HEK293 (cell line): ENCODE measurements at regions not wholly inside any gene's neighbourhood (a gene's known extent, or its start where the extent isn't known, plus 50 kb on each side); places are given as distances from the start of the nearest gene placed in this dataset.

Experiments
- CTCF ChIA-PET: fragments of 350-600 bp; formaldehyde crosslinking; extraction: SDS; loops from one replicate; lab custom pipeline; 2021; ENCODE audit warnings: antibody characterized with exemption; lab: Yijun Ruan, JAX
- POLR2A ChIA-PET: fragments of 300-600 bp; formaldehyde crosslinking; extraction: SDS; loops from one replicate; lab custom pipeline; 2020; ENCODE audit warnings: antibody characterized with exemption, inconsistent platforms; lab: Yijun Ruan, JAX
- H3K27ac ChIP-seq: fragments of 200-500 bp; sonication (Bioruptor generic); 2 replicates; pipeline ENCODE4 v1.5.1; 2014; ENCODE audit warnings: low read depth, low read length, control low read depth, inconsistent platforms; ENCODE audit errors: extremely low read depth
- H3K36me3 ChIP-seq, 2 experiments: fragments of 200-500 bp in 1 of 2; sonication (Bioruptor generic) in 1 of 2; 1 replicate in 1 of 2; 2 replicates in 1 of 2; pipeline ENCODE4 v1.5.1; 2014 to 2017; ENCODE audit warnings: inconsistent platforms in 2 of 2, low read length in 2 of 2; ENCODE audit not compliant: control insufficient read depth in 2 of 2, insufficient read depth in 1 of 2
- H3K4me1 ChIP-seq: fragments of 200-500 bp; sonication (Bioruptor generic); 2 replicates; pipeline ENCODE4 v1.5.1; 2014; ENCODE audit warnings: mild to moderate bottlenecking, low read length, inconsistent platforms; ENCODE audit not compliant: control insufficient read depth, insufficient read depth
- H3K4me3 ChIP-seq: 2 replicates; pipeline ENCODE4 v1.5.1; 2011; ENCODE audit warnings: low read depth, mild to moderate bottlenecking, control low read depth, low read length, moderate library complexity
- H3K9me3 ChIP-seq: fragments of 200-500 bp; sonication (Bioruptor generic); 2 replicates; pipeline ENCODE4 v1.5.1; 2014; ENCODE audit warnings: low read depth, low read length, inconsistent platforms; ENCODE audit not compliant: control insufficient read depth, insufficient read depth
- CTCF ChIP-seq: fragments of 450-650 bp; formaldehyde crosslinking; IDR thresholded peaks from 2 replicates; pipeline ENCODE4 v1.5.1; 2016; ENCODE audit warnings: missing biosample characterization, missing genetic modification characterization
- FEZF1 ChIP-seq: fragments of 450-650 bp; formaldehyde crosslinking; IDR thresholded peaks from 2 replicates; pipeline ENCODE4 v1.5.1; 2016; ENCODE audit warnings: missing biosample characterization, missing genetic modification characterization
- GFI1B ChIP-seq: fragments of 450-650 bp; formaldehyde crosslinking; IDR thresholded peaks from 2 replicates; pipeline ENCODE4 v1.5.1; 2016; ENCODE audit warnings: missing biosample characterization, missing genetic modification characterization
- KLF8 ChIP-seq: fragments of 450-650 bp; formaldehyde crosslinking; IDR thresholded peaks from 2 replicates; pipeline ENCODE4 v1.5.1; 2016; ENCODE audit warnings: missing biosample characterization, missing genetic modification characterization
- MZF1 ChIP-seq: fragments of 450-650 bp; formaldehyde crosslinking; IDR thresholded peaks from 2 replicates; pipeline ENCODE4 v1.5.1; 2017; ENCODE audit warnings: missing biosample characterization, missing genetic modification characterization, borderline replicate concordance
- OSR2 ChIP-seq: fragments of 450-650 bp; formaldehyde crosslinking; IDR thresholded peaks from 2 replicates; pipeline ENCODE4 v1.5.1; 2016; ENCODE audit warnings: missing biosample characterization, missing genetic modification characterization
- OVOL3 ChIP-seq: fragments of 450-650 bp; formaldehyde crosslinking; IDR thresholded peaks from 2 replicates; pipeline ENCODE4 v1.5.1; 2016; ENCODE audit warnings: missing biosample characterization, missing genetic modification characterization
- PRDM10 ChIP-seq: fragments of 450-650 bp; formaldehyde crosslinking; IDR thresholded peaks from 2 replicates; pipeline ENCODE4 v1.5.1; 2016; ENCODE audit warnings: missing biosample characterization, missing genetic modification characterization
- PRDM4 ChIP-seq: fragments of 450-650 bp; formaldehyde crosslinking; IDR thresholded peaks from 2 replicates; pipeline ENCODE4 v1.5.1; 2017; ENCODE audit warnings: missing biosample characterization, missing genetic modification characterization
- PRDM6 ChIP-seq: fragments of 450-650 bp; formaldehyde crosslinking; IDR thresholded peaks from 2 replicates; pipeline ENCODE4 v1.5.1; 2017; ENCODE audit warnings: missing biosample characterization, missing genetic modification characterization
- SETDB1 ChIP-seq: IDR thresholded peaks from one replicate; pipeline ENCODE4 v1.6.1; 2017; ENCODE audit warnings: mild to moderate bottlenecking, low read length, moderate library complexity, mixed read lengths; ENCODE audit not compliant: insufficient read length
- ZBTB17 ChIP-seq: fragments of 450-650 bp; formaldehyde crosslinking; IDR thresholded peaks from 2 replicates; pipeline ENCODE4 v1.5.1; 2016; ENCODE audit warnings: missing biosample characterization, missing genetic modification characterization
- ZEB2 ChIP-seq: fragments of 450-650 bp; formaldehyde crosslinking; IDR thresholded peaks from 2 replicates; pipeline ENCODE4 v1.5.1; 2016; ENCODE audit warnings: missing biosample characterization, missing genetic modification characterization
- ZNF324 ChIP-seq: fragments of 450-650 bp; formaldehyde crosslinking; IDR thresholded peaks from 2 replicates; pipeline ENCODE4 v1.5.1; 2016; ENCODE audit warnings: missing biosample characterization, missing genetic modification characterization
- ZNF426 ChIP-seq: fragments of 450-650 bp; formaldehyde crosslinking; IDR thresholded peaks from 2 replicates; pipeline ENCODE4 v1.5.1; 2017; ENCODE audit warnings: missing biosample characterization, missing genetic modification characterization, mild to moderate bottlenecking, inconsistent platforms, moderate library complexity
- ZNF521 ChIP-seq: fragments of 450-650 bp; formaldehyde crosslinking; IDR thresholded peaks from 2 replicates; pipeline ENCODE4 v1.5.1; 2017; ENCODE audit warnings: missing biosample characterization, mild to moderate bottlenecking, missing genetic modification characterization
- ZNF548 ChIP-seq: fragments of 450-650 bp; formaldehyde crosslinking; IDR thresholded peaks from 2 replicates; pipeline ENCODE4 v1.5.1; 2016; ENCODE audit warnings: missing biosample characterization, missing genetic modification characterization
- ZNF664 ChIP-seq: fragments of 450-650 bp; formaldehyde crosslinking; IDR thresholded peaks from 2 replicates; pipeline ENCODE4 v1.5.1; 2016; ENCODE audit warnings: missing biosample characterization, missing genetic modification characterization
- ZNF692 ChIP-seq: fragments of 450-650 bp; formaldehyde crosslinking; IDR thresholded peaks from 2 replicates; pipeline ENCODE4 v1.5.1; 2016; ENCODE audit warnings: missing biosample characterization, missing genetic modification characterization
- ZNF843 ChIP-seq: fragments of 450-650 bp; formaldehyde crosslinking; IDR thresholded peaks from 2 replicates; pipeline ENCODE4 v1.5.1; 2016; ENCODE audit warnings: missing biosample characterization, missing genetic modification characterization
- TF ChIP-seq, protein P1 (sequence below): fragments of 450-650 bp; formaldehyde crosslinking; IDR thresholded peaks from 2 replicates; pipeline ENCODE4 v1.5.1; 2016; ENCODE audit warnings: missing biosample characterization, missing genetic modification characterization
- TF ChIP-seq, protein P2 (sequence below): fragments of 450-650 bp; formaldehyde crosslinking; IDR thresholded peaks from 2 replicates; pipeline ENCODE4 v1.5.1; 2017; ENCODE audit warnings: missing biosample characterization, missing genetic modification characterization

GRCh38 chr10:36630267-36630666 is 495.1 kb upstream of the ANKRD30A start:
- ChIA-PET POLR2A (no interaction called here), CTCF (interaction anchor here (0.6 kb wide), 1 partner anchor 945 kb away, joined by 3 read pairs; no protein-coding TSS in a partner anchor)
- TF ChIP-seq ZNF426 (tag by site-specific recombination) (no peak), GFI1B (tag by site-specific recombination) (0 out of 2 replicates have a peak, but pooled peaks have one; percentile 7), SETDB1 (no peak), CTCF (tag by site-specific recombination) (no peak), ZNF664 (tag by site-specific recombination) (no peak), KLF8 (no peak), PRDM10 (no peak), ZBTB17 (tag by site-specific recombination) (no peak)
- Histone ChIP-seq H3K4me3 (no peak overlapping the region), H3K27ac (no peak overlapping the region), H3K9me3 (no peaks in the 10 kb centered on the region), H3K4me1 (0 out of 2 replicates have a peak, but pooled peaks cover 3% of the 10 kb centered on the region), H3K36me3 (no peaks in the 10 kb centered on the region)

GRCh38 chr10:36629476-36629875 is 495.9 kb upstream of the ANKRD30A start:
- Histone ChIP-seq H3K27ac (no peak overlapping the region), H3K4me3 (no peak overlapping the region), H3K9me3 (no peaks in the 10 kb centered on the region), H3K36me3 (no peaks in the 10 kb centered on the region), H3K4me1 (0 out of 2 replicates have a peak, but pooled peaks cover 3% of the 10 kb centered on the region)
- TF ChIP-seq, protein P1, sequence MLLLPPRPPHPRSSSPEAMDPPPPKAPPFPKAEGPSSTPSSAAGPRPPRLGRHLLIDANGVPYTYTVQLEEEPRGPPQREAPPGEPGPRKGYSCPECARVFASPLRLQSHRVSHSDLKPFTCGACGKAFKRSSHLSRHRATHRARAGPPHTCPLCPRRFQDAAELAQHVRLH (tag by site-specific recombination), result peak; percentile 65; the same call in 1 of the 2 replicates
- peak; percentile 34; the same call in 1 of the 2 replicates for TF ChIP-seq OSR2 (tag by site-specific recombination)
- no peak for TF ChIP-seq ZNF324
- TF ChIP-seq PRDM6, result peak; percentile 80
- TF ChIP-seq ZEB2 (tag by site-specific recombination), result 0 out of 2 replicates have a peak, but pooled peaks have one; percentile 24
- peak; percentile 74 for TF ChIP-seq FEZF1 (tag by site-specific recombination)
- peak; percentile 66 for TF ChIP-seq GFI1B (tag by site-specific recombination)
- TF ChIP-seq, protein P2, sequence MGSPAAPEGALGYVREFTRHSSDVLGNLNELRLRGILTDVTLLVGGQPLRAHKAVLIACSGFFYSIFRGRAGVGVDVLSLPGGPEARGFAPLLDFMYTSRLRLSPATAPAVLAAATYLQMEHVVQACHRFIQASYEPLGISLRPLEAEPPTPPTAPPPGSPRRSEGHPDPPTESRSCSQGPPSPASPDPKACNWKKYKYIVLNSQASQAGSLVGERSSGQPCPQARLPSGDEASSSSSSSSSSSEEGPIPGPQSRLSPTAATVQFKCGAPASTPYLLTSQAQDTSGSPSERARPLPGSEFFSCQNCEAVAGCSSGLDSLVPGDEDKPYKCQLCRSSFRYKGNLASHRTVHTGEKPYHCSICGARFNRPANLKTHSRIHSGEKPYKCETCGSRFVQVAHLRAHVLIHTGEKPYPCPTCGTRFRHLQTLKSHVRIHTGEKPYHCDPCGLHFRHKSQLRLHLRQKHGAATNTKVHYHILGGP (tag by site-specific recombination), result 0 out of 2 replicates have a peak, but pooled peaks have one; percentile 31
- TF ChIP-seq PRDM4 (tag by site-specific recombination), result peak; percentile 64; the same call in 1 of the 2 replicates
- no peak; the same call in 1 of the 2 replicates for TF ChIP-seq MZF1 (tag by site-specific recombination)
- TF ChIP-seq ZNF692, result no peak
- no peak for TF ChIP-seq OVOL3 (tag by site-specific recombination)
- no peak for TF ChIP-seq ZNF521 (tag by site-specific recombination)
- no peak for TF ChIP-seq ZNF548 (tag by site-specific recombination)
- peak; percentile 78 for TF ChIP-seq ZNF843
- ChIA-PET POLR2A (no interaction called here), CTCF (no interaction called here)
